ENCODE measurements at regions not wholly inside any gene's neighbourhood (a gene's known extent, or its start where the extent isn't known, plus 50 kb on each side); places are given as distances from the start of the nearest gene placed in this dataset.

DNA sequence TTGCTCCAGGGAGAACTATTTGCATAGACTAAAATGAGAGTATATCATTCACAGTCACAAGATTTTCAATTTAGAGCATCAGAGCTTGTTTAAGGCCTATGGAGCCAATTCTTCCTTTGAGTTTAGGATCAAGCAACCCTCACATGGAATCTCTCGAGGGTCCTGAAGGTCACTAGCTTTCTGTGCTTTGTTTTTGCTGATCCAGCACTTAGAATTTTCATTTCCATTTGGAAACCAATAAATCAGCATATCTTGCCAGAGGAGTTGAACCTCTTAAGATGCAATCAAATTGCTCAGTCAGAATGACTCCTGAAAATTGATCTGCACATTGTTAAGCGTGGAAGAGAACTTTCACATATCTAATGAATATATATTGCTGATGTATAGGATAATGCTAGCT lies 1039.6 kb downstream of the PDHA2 start:
- peaks cover 2% of the 10 kb centered on the region for H3K36me3 Mint-ChIP-seq (ENCODE audit: low read depth, unreplicated experiment)
- Histone ChIP-seq H2AFZ (ENCODE audit: low read depth, low read length) (no peak overlapping the region), H3K4me2 (ENCODE audit: low read length) (no peak overlapping the region), H3K27me3 (ENCODE audit: insufficient read depth, low read length) (no peaks in the 10 kb centered on the region), H4K20me1 (ENCODE audit: insufficient read depth, low read length) (no peaks in the 10 kb centered on the region), H3K9ac (ENCODE audit: low read length) (no peak overlapping the region), H3K36me3 (ENCODE audit: insufficient read depth, low read length) (no peaks in the 10 kb centered on the region), H3K4me1 (ENCODE audit: insufficient read depth, low read length) (no peaks in the 10 kb centered on the region), H3K79me2 (ENCODE audit: insufficient read depth, low read length) (no peaks in the 10 kb centered on the region), H3K4me3 (ENCODE audit: insufficient read depth, low read depth, low read length) (no peak overlapping the region), H3K27ac (ENCODE audit: low read depth, low read length) (no peak overlapping the region), H3K9me3 (ENCODE audit: insufficient read depth, low read depth, low read length) (no peaks in the 10 kb centered on the region)
- H3K27ac Mint-ChIP-seq (ENCODE audit: unreplicated experiment): no peak overlapping the region
- no peaks in the 10 kb centered on the region for H3K27me3 Mint-ChIP-seq (ENCODE audit: low read depth, unreplicated experiment)
- no peaks in the 10 kb centered on the region for H3K4me1 Mint-ChIP-seq (ENCODE audit: low read depth, unreplicated experiment)
- H3K4me3 Mint-ChIP-seq (ENCODE audit: unreplicated experiment): no peak overlapping the region
- peaks cover 8% of the 10 kb centered on the region for H3K9me3 Mint-ChIP-seq (ENCODE audit: unreplicated experiment)
- TF ChIP-seq, protein P1, sequence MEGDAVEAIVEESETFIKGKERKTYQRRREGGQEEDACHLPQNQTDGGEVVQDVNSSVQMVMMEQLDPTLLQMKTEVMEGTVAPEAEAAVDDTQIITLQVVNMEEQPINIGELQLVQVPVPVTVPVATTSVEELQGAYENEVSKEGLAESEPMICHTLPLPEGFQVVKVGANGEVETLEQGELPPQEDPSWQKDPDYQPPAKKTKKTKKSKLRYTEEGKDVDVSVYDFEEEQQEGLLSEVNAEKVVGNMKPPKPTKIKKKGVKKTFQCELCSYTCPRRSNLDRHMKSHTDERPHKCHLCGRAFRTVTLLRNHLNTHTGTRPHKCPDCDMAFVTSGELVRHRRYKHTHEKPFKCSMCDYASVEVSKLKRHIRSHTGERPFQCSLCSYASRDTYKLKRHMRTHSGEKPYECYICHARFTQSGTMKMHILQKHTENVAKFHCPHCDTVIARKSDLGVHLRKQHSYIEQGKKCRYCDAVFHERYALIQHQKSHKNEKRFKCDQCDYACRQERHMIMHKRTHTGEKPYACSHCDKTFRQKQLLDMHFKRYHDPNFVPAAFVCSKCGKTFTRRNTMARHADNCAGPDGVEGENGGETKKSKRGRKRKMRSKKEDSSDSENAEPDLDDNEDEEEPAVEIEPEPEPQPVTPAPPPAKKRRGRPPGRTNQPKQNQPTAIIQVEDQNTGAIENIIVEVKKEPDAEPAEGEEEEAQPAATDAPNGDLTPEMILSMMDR (IDR thresholded peaks at IDR 0.05; ENCODE audit: insufficient read depth, low read depth, low read length): no peak
- no peak for DNase-seq (ENCODE audit: low read depth)
- no peak for FAIRE-seq

DNA sequence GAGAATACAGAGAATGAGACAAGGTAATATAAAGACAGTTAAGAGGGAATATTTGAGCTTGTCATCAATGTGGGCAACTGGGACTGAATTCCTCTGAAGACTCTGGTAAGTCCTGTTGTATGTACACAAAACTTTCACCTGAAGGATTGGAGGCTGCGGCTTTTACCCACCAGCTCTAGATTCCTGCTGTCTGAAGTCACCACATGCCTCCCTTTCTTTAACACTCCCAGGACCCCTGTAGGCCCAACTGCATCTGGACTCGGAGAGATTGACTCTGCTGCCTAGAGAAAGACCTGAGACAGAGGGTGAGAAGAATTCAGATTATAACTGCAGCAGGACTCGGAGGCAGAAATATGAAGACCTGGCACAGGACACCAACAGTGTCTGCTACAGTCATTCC lies 1048.0 kb downstream of the PDHA2 start:
- H2AFZ ChIP-seq (ENCODE audit: low read depth, low read length): no peak overlapping the region
- H3K36me3 ChIP-seq (ENCODE audit: insufficient read depth, low read length): no peaks in the 10 kb centered on the region
- no peaks in the 10 kb centered on the region for H3K4me1 ChIP-seq (ENCODE audit: insufficient read depth, low read length)
- H3K9me3 ChIP-seq (ENCODE audit: insufficient read depth, low read depth, low read length): no peaks in the 10 kb centered on the region
- H3K27ac Mint-ChIP-seq (ENCODE audit: unreplicated experiment): no peak overlapping the region
- no peaks in the 10 kb centered on the region for H3K27me3 ChIP-seq (ENCODE audit: insufficient read depth, low read length)
- no peak overlapping the region for H3K4me3 ChIP-seq (ENCODE audit: insufficient read depth, low read depth, low read length)
- H3K36me3 Mint-ChIP-seq (ENCODE audit: low read depth, unreplicated experiment): no peaks in the 10 kb centered on the region
- no peak overlapping the region for H3K9ac ChIP-seq (ENCODE audit: low read length)
- H3K27me3 Mint-ChIP-seq (ENCODE audit: low read depth, unreplicated experiment): no peaks in the 10 kb centered on the region
- H3K9me3 Mint-ChIP-seq (ENCODE audit: unreplicated experiment): no peaks in the 10 kb centered on the region
- H3K27ac ChIP-seq (ENCODE audit: low read depth, low read length): no peak overlapping the region
- H3K79me2 ChIP-seq (ENCODE audit: insufficient read depth, low read length): no peaks in the 10 kb centered on the region
- DNase-seq (ENCODE audit: low read depth) (no peak), FAIRE-seq (no peak)
- no peak overlapping the region for H3K4me2 ChIP-seq (ENCODE audit: low read length)
- H4K20me1 ChIP-seq (ENCODE audit: insufficient read depth, low read length): no peaks in the 10 kb centered on the region
- TF ChIP-seq, protein P1 (IDR thresholded peaks at IDR 0.05; ENCODE audit: insufficient read depth, low read depth, low read length): no peak
- TF ChIP-seq EZH2 (IDR thresholded peaks at IDR 0.05; ENCODE audit: insufficient read depth, low read length): no peak
- H3K4me3 Mint-ChIP-seq (ENCODE audit: unreplicated experiment): no peak overlapping the region
- peaks cover 6% of the 10 kb centered on the region for H3K4me1 Mint-ChIP-seq (ENCODE audit: low read depth, unreplicated experiment)

DNA sequence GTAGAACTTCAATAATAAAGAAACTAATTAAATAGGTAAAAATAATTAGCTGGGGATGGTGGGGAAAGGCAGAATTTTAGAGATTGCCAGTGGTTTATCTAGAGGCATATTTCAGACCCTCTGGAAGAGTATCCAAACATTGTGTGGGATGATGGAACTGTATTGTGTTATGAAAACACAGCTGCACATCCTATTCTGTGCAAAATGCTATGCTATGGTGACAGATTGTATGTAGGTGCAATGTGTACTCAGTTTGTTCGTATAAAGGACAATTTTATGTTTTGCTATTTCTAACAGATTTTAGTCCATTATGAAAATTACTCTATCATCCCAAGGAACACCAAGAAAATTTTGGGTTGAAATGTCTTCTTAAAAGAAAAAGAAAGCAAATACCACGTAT lies 1054.7 kb downstream of the PDHA2 start:
- Mint-ChIP-seq H3K36me3 (ENCODE audit: low read depth, unreplicated experiment) (no peaks in the 10 kb centered on the region), H3K4me3 (ENCODE audit: unreplicated experiment) (no peak overlapping the region), H3K27ac (ENCODE audit: unreplicated experiment) (no peak overlapping the region), H3K9me3 (ENCODE audit: unreplicated experiment) (no peaks in the 10 kb centered on the region), H3K4me1 (ENCODE audit: low read depth, unreplicated experiment) (no peaks in the 10 kb centered on the region), H3K27me3 (ENCODE audit: low read depth, unreplicated experiment) (no peaks in the 10 kb centered on the region)
- Histone ChIP-seq H4K20me1 (ENCODE audit: insufficient read depth, low read length) (no peaks in the 10 kb centered on the region), H3K27ac (ENCODE audit: low read depth, low read length) (no peak overlapping the region), H3K79me2 (ENCODE audit: insufficient read depth, low read length) (no peaks in the 10 kb centered on the region), H2AFZ (ENCODE audit: low read depth, low read length) (no peak overlapping the region), H3K4me2 (ENCODE audit: low read length) (no peak overlapping the region), H3K9me3 (ENCODE audit: insufficient read depth, low read depth, low read length) (no peaks in the 10 kb centered on the region), H3K36me3 (ENCODE audit: insufficient read depth, low read length) (no peaks in the 10 kb centered on the region), H3K4me1 (ENCODE audit: insufficient read depth, low read length) (no peaks in the 10 kb centered on the region), H3K27me3 (ENCODE audit: insufficient read depth, low read length) (no peaks in the 10 kb centered on the region), H3K9ac (ENCODE audit: low read length) (no peak overlapping the region), H3K4me3 (ENCODE audit: insufficient read depth, low read depth, low read length) (no peak overlapping the region)
- DNase-seq (ENCODE audit: low read depth) (no peak), FAIRE-seq (no peak)
- TF ChIP-seq EZH2 (IDR thresholded peaks at IDR 0.05; ENCODE audit: insufficient read depth, low read length): no peak
- TF ChIP-seq, protein P1 (IDR thresholded peaks at IDR 0.05; ENCODE audit: insufficient read depth, low read depth, low read length): no peak
